ENCODE measurements at regions not wholly inside any gene's neighbourhood (a gene's known extent, or its start where the extent isn't known, plus 50 kb on each side); places are given as distances from the start of the nearest gene placed in this dataset.

GRCh38 chr1:224565611-224566406 is 50.3 kb upstream of the CNIH3 start:
- DNase-seq (ENCODE audit: low read depth, low spot score): no peak

Data from astrocyte of the hippocampus (primary cell).